ENCODE measurements at regions not wholly inside any gene's neighbourhood (a gene's known extent, or its start where the extent isn't known, plus 50 kb on each side); places are given as distances from the start of the nearest gene placed in this dataset.

GRCh38 chr12:108048686-108049085, 80.4 kb upstream of the WSCD2 start:
- TF ChIP-seq EZH2 (IDR thresholded peaks at IDR 0.05; ENCODE audit: insufficient read depth, poor library complexity, severe bottlenecking) (no peak), EZH2phosphoT487 (IDR thresholded peaks at IDR 0.05; ENCODE audit: insufficient read depth, low read depth) (no peak)

All from GM23248 (cell line).